Progenitor cell of endocrine pancreas (in vitro differentiated cells): ENCODE measurements at regions not wholly inside any gene's neighbourhood (a gene's known extent, or its start where the extent isn't known, plus 50 kb on each side); places are given as distances from the start of the nearest gene placed in this dataset.

Experiments used
- DNase-seq: peaks from one replicate; pipeline ENCODE4 v3.0.0; 2021; ENCODE audit warnings: low spot score; ENCODE audit not compliant: unreplicated experiment
- H3K27ac Mint-ChIP-seq: 2 replicates; pipeline ENCODE4 v1.8.0; 2021; ENCODE audit warnings: mild to moderate bottlenecking, moderate library complexity, mixed read lengths
- H3K27me3 Mint-ChIP-seq: 2 replicates; pipeline ENCODE4 v1.8.0; 2021; ENCODE audit warnings: mixed read lengths
- H3K36me3 Mint-ChIP-seq: 2 replicates; pipeline ENCODE4 v1.8.0; 2022; ENCODE audit warnings: mixed read lengths; ENCODE audit not compliant: insufficient read depth
- H3K4me1 Mint-ChIP-seq: 2 replicates; pipeline ENCODE4 v1.8.0; 2021; ENCODE audit warnings: low read depth, mixed read lengths
- H3K4me3 Mint-ChIP-seq: 2 replicates; pipeline ENCODE4 v1.8.0; 2021; ENCODE audit warnings: low read depth, mild to moderate bottlenecking, moderate library complexity, mixed read lengths
- H3K9me3 Mint-ChIP-seq: 2 replicates; pipeline ENCODE4 v1.8.0; 2021; ENCODE audit warnings: low read depth, mixed read lengths
- TF ChIP-seq, protein P1 (sequence below): fragments of 200-600 bp; sonication (generic); IDR thresholded peaks from one replicate; pipeline ENCODE4 v1.5.0; 2021; ENCODE audit warnings: antibody characterized with exemption, mild to moderate bottlenecking; ENCODE audit not compliant: unreplicated experiment

DNA sequence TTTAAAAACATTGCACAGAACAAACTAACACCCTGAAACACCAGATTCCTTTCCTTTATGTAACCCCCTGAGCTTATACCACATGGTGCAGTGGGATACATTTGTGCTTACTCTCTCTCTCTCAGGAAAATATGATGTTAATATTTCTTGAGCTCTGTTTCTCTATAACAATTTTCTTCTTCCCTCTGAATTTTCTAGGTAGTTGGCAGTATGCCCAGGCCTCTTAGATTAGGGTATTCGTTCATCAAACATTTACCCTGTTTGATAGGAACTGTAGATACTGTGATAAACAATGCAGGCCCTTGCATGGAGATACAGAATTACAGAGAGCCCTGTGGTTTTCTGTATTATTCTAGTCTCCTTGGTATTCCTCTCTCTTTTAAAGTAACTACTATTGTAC is 567.8 kb downstream of the IPMK start:
- Mint-ChIP-seq H3K27me3 (no peaks in the 10 kb centered on the region), H3K36me3 (no peaks in the 10 kb centered on the region), H3K4me3 (no peak overlapping the region), H3K27ac (no peak overlapping the region), H3K9me3 (no peaks in the 10 kb centered on the region), H3K4me1 (peaks cover 2% of the 10 kb centered on the region)
- no peak for DNase-seq
- TF ChIP-seq, protein P1, sequence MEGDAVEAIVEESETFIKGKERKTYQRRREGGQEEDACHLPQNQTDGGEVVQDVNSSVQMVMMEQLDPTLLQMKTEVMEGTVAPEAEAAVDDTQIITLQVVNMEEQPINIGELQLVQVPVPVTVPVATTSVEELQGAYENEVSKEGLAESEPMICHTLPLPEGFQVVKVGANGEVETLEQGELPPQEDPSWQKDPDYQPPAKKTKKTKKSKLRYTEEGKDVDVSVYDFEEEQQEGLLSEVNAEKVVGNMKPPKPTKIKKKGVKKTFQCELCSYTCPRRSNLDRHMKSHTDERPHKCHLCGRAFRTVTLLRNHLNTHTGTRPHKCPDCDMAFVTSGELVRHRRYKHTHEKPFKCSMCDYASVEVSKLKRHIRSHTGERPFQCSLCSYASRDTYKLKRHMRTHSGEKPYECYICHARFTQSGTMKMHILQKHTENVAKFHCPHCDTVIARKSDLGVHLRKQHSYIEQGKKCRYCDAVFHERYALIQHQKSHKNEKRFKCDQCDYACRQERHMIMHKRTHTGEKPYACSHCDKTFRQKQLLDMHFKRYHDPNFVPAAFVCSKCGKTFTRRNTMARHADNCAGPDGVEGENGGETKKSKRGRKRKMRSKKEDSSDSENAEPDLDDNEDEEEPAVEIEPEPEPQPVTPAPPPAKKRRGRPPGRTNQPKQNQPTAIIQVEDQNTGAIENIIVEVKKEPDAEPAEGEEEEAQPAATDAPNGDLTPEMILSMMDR, result no peak

DNA sequence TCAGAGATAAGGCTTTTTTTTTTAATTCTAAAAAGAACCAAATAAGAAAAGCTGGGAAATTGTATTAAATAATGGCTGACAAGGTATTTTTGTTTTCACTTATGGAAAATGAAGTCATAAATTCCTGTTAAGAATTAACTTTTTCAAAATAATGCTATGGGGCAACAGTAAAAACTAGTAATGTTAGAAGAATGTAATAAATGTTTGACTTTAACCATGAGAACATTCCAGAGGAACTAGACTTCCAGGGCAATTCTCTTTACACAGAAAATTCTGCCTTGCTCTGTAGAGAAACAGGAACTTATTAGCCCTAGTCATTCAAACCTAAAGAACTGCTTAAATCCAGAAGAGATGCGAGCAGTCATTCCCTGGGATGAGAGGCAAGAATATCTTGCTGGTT is 571.1 kb downstream of the IPMK start:
- peaks cover 2% of the 10 kb centered on the region for H3K4me1 Mint-ChIP-seq
- no peak for DNase-seq
- no peaks in the 10 kb centered on the region for H3K36me3 Mint-ChIP-seq
- H3K27me3 Mint-ChIP-seq, result no peaks in the 10 kb centered on the region
- no peak overlapping the region for H3K4me3 Mint-ChIP-seq
- TF ChIP-seq, protein P1, result no peak
- no peaks in the 10 kb centered on the region for H3K9me3 Mint-ChIP-seq
- no peak overlapping the region for H3K27ac Mint-ChIP-seq

DNA sequence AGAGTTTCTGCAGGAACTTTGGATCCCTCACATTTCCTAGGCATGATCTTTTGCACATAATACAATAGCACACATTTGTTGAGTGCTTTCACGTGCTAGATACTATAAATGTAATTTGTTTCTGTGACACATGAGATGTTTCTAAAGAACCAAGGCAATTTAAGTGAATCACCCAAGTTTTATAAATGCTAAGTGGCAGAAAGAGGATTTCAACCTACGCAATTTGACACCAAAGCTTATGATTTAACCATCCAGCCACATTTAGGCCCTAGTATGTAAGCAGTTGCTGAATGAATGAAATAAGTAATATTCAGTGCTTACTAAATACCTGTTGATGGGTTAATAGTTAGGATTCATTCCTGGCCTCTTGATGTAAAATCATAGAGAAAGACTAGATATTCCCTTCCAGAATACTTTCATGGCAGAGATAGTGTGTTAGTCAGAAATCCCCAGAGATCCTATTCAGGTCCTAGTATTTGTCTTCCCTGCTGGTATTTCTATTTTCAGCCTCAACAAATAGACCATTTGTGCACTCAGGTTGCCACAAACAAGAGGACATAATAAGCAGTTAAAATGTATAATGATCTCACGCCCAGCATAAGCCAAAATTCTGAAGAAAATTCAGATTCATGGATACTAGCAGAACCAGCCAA is 572.6 kb downstream of the IPMK start:
- Mint-ChIP-seq H3K4me1 (peaks cover 4% of the 10 kb centered on the region), H3K36me3 (no peaks in the 10 kb centered on the region), H3K27ac (no peak overlapping the region), H3K27me3 (no peaks in the 10 kb centered on the region), H3K4me3 (no peak overlapping the region), H3K9me3 (no peaks in the 10 kb centered on the region)
- TF ChIP-seq, protein P1, result no peak
- no peak for DNase-seq

DNA sequence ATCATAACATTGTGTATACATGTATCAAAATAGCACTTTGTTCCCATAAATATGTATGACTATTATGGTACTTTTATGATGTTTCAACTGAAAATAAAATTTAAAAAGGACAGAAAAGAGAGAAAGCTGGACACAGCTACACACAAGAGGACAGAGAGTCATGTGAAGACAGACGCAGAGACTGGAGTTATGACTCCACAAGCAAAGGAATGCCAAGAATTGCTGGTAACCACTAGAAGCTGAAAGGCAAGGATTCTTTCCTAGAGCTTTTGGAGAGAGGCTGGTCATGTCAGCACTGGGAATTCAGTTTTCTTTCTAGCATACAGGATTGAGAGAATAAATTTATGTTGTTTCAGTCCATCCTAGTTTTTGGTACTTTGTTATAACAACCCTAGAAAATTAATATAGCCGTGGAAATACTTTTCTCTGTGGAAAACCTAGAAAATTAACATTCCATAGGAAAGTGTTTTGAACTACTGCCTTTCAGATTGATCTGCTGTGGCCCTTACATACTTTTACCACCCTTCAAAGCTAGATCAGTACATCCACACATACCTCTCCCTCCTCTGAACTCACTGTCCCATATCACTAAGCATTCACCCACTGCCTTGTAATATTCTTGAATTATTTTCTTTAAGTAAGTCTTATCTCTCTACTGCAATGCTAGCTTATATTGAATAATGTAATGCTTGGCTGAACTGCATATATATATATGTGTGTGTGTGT is 575.3 kb downstream of the IPMK start:
- Mint-ChIP-seq H3K27me3 (no peaks in the 10 kb centered on the region), H3K36me3 (no peaks in the 10 kb centered on the region), H3K4me3 (no peak overlapping the region), H3K27ac (no peak overlapping the region), H3K9me3 (no peaks in the 10 kb centered on the region), H3K4me1 (peaks cover 17% of the 10 kb centered on the region)
- TF ChIP-seq, protein P1, result no peak
- no peak for DNase-seq

DNA sequence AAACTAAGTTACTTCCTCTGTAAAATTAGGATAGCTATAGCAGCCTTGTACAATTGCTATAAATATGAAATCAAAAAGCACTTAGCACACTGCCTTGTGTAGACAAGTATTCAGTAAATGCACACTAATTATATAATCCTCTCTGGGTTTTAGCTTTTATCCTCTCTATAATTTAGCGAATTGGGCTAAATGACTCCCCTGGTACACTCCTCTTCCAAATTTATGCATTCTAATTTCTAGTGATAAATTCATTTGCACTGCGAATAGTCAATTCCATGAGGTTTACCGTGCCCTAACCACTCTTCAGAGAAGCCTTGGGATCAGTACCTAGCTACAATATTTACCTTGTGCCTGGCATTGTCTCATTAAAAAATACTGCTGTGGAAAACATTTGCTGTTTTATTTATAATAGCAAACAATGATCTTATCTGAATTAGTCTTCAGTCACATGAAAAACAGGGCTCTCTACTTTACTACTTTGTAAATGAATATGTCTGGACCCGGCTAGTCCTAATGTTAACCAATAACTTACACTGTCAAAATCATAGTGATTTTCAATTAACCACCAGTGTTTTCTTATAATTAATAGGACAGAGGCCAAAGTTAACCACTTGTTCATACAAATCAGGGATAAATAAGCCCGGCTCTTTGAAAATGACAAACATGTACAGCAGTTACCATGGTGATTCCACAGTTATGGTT is 577.9 kb downstream of the IPMK start:
- H3K27ac Mint-ChIP-seq, result no peak overlapping the region
- DNase-seq, result no peak
- no peaks in the 10 kb centered on the region for H3K36me3 Mint-ChIP-seq
- TF ChIP-seq, protein P1, result no peak
- H3K4me1 Mint-ChIP-seq, result peaks cover 17% of the 10 kb centered on the region
- no peak overlapping the region for H3K4me3 Mint-ChIP-seq
- no peaks in the 10 kb centered on the region for H3K27me3 Mint-ChIP-seq
- H3K9me3 Mint-ChIP-seq, result no peaks in the 10 kb centered on the region
